NB4 (cell line): ENCODE measurements at regions not wholly inside any gene's neighbourhood (a gene's known extent, or its start where the extent isn't known, plus 50 kb on each side); places are given as distances from the start of the nearest gene placed in this dataset.

Source experiments
- DNase-seq: peaks from one replicate; pipeline ENCODE4 v3.0.0; 2010; ENCODE audit warnings: low read depth
- H3K4me3 ChIP-seq: one replicate; pipeline ENCODE4 v1.5.1; 2011; ENCODE audit warnings: mild to moderate bottlenecking, low read depth, low read length, moderate library complexity
- CTCF ChIP-seq: IDR thresholded peaks from one replicate; pipeline ENCODE4 v1.5.1; 2012; ENCODE audit warnings: low read depth, low read length
- MAX ChIP-seq: IDR thresholded peaks from 2 replicates; pipeline ENCODE4 v1.6.1; 2011; ENCODE audit warnings: low read depth, low read length
- MYC ChIP-seq: IDR thresholded peaks from 2 replicates; pipeline ENCODE4 v1.6.1; 2011; ENCODE audit warnings: low read depth, low read length
- POLR2A ChIP-seq: IDR thresholded peaks from 2 replicates; pipeline ENCODE4 v1.6.1; 2011; ENCODE audit warnings: mild to moderate bottlenecking; ENCODE audit not compliant: insufficient read length; ENCODE audit errors: extremely low read depth

GRCh38 chr17:12545877-12546513 is 119.7 kb upstream of the MYOCD start:
- TF ChIP-seq CTCF (peak; percentile 90), MAX (no peak)
- H3K4me3 ChIP-seq, result no peak overlapping the region
- DNase-seq, result peak; percentile 53

GRCh38 chr17:12546983-12547382 is 118.7 kb upstream of the MYOCD start:
- no peak for TF ChIP-seq MYC
- no peak for TF ChIP-seq MAX
- no peak overlapping the region for H3K4me3 ChIP-seq
- no peak for DNase-seq

GRCh38 chr17:12547831-12548230 is 117.9 kb upstream of the MYOCD start:
- H3K4me3 ChIP-seq, result no peak overlapping the region
- no peak for DNase-seq
- TF ChIP-seq CTCF (no peak), MAX (no peak), POLR2A (no peak), MYC (no peak)

GRCh38 chr17:12548558-12548957 is 117.1 kb upstream of the MYOCD start:
- TF ChIP-seq CTCF (no peak), MYC (no peak), POLR2A (no peak), MAX (no peak)
- H3K4me3 ChIP-seq, result no peak overlapping the region
- DNase-seq, result no peak

GRCh38 chr17:12549499-12550041 is 116.1 kb upstream of the MYOCD start:
- no peak for TF ChIP-seq POLR2A
- TF ChIP-seq MAX, result no peak
- no peak for TF ChIP-seq MYC
- TF ChIP-seq CTCF, result no peak
- DNase-seq, result no peak
- no peak overlapping the region for H3K4me3 ChIP-seq

GRCh38 chr17:12553625-12554024 is 112.1 kb upstream of the MYOCD start:
- TF ChIP-seq MYC, result no peak
- no peak for TF ChIP-seq CTCF
- TF ChIP-seq MAX, result no peak
- TF ChIP-seq POLR2A, result no peak
- DNase-seq, result no peak
- no peak overlapping the region for H3K4me3 ChIP-seq
